A549 (cell line): ENCODE measurements at regions not wholly inside any gene's neighbourhood (a gene's known extent, or its start where the extent isn't known, plus 50 kb on each side); places are given as distances from the start of the nearest gene placed in this dataset.

Source experiments
- ATAC-seq, 2 experiments: fragments of 200-7000 bp in 1 of 2; fragments of >200 bp in 1 of 2; cut with Nextera tagmentation in 1 of 2; cut with Tn5 transposase in 1 of 2; 3 replicates each; pipeline versions ENCODE4 v1.8.0 to v1.9.1; 2018 to 2020; ENCODE audit warnings: mild to moderate bottlenecking in 1 of 2, moderate library complexity in 1 of 2
- CTCF ChIA-PET: fragments of 300-600 bp; sonication (Branson Sonifier 250); formaldehyde crosslinking; extraction: SDS; loops from one replicate; lab custom pipeline; 2021; ENCODE audit warnings: antibody characterized with exemption, inconsistent platforms; lab: Yijun Ruan, JAX
- POLR2A ChIA-PET: fragments of 350-600 bp; formaldehyde crosslinking; extraction: SDS; loops from one replicate; lab custom pipeline; 2021; ENCODE audit warnings: antibody characterized with exemption, inconsistent platforms; lab: Yijun Ruan, JAX
- DNase-seq, 2 experiments: peaks; one replicate each; pipeline versions ENCODE4 v3.0.0 to v3.0.0-alpha.2; 2011 to 2016; ENCODE audit warnings: low read depth in 1 of 2, low spot score in 1 of 2
- FAIRE-seq: peaks from 2 replicates; lab custom pipeline; 2011; peaks lifted over from hg19 to GRCh38; lab: Jason Lieb, UNC
- H3K27ac ChIP-seq, 2 experiments: fragments of >200 bp; sonication (Bioruptor Twin); formaldehyde crosslinking; 3 replicates each; pipeline ENCODE4 v1.5.1; 2016 to 2017
- H3K4me1 ChIP-seq: fragments of >200 bp; sonication (Bioruptor Twin); formaldehyde crosslinking; 3 replicates; pipeline ENCODE4 v1.6.1; 2016
- H3K4me2 ChIP-seq: fragments of >200 bp; sonication (Bioruptor Twin); formaldehyde crosslinking; 3 replicates; pipeline ENCODE4 v1.6.1; 2016
- H3K4me3 ChIP-seq: fragments of >200 bp; sonication (Bioruptor Twin); formaldehyde crosslinking; 3 replicates; pipeline ENCODE4 v1.5.1; 2016
- H3K9me3 ChIP-seq: fragments of >200 bp; sonication (Bioruptor Twin); formaldehyde crosslinking; 3 replicates; pipeline ENCODE4 v1.6.1; 2016
- BCL3 ChIP-seq: fragments of >200 bp; sonication (Bioruptor Twin); formaldehyde crosslinking; IDR thresholded peaks from 3 replicates; pipeline ENCODE4 v1.6.1; 2016
- CHD4 ChIP-seq: fragments of 200-600 bp; sonication (generic); IDR thresholded peaks from 2 replicates; pipeline ENCODE4 v1.6.1; 2016; ENCODE audit warnings: antibody characterized with exemption, mild to moderate bottlenecking, borderline replicate concordance
- EHF ChIP-seq: fragments of 250-450 bp; sonication (Bioruptor Pico); IDR thresholded peaks from 2 replicates; pipeline ENCODE4 v1.5.0; 2020; ENCODE audit warnings: mild to moderate bottlenecking
- ESRRA ChIP-seq: fragments of 150-350 bp; IDR thresholded peaks from 2 replicates; pipeline ENCODE4 v1.6.1; 2014; ENCODE audit warnings: mild to moderate bottlenecking, low read length, borderline replicate concordance
- FOSL2 ChIP-seq, 2 experiments: fragments of 450-650 bp in 1 of 2; fragments of >200 bp in 1 of 2; sonication (Bioruptor Twin) in 1 of 2; formaldehyde crosslinking; IDR thresholded peaks; 2 replicates each; pipeline versions ENCODE4 v1.5.0 to v1.6.1; 2016 to 2020; ENCODE audit warnings: mild to moderate bottlenecking in 1 of 2, moderate library complexity in 1 of 2
- HDAC2 ChIP-seq: fragments of 200-600 bp; sonication (generic); IDR thresholded peaks from 2 replicates; pipeline ENCODE4 v1.6.1; 2016
- JUNB ChIP-seq: fragments of >200 bp; sonication (Bioruptor Twin); formaldehyde crosslinking; IDR thresholded peaks from 2 replicates; pipeline ENCODE4 v1.6.1; 2016
- KDM1A ChIP-seq: fragments of 200-600 bp; sonication (generic); IDR thresholded peaks from 2 replicates; pipeline ENCODE4 v1.6.1; 2016; ENCODE audit warnings: low read depth, mild to moderate bottlenecking
- KDM5A ChIP-seq: fragments of 200-600 bp; sonication (generic); IDR thresholded peaks from 2 replicates; pipeline ENCODE4 v1.6.1; 2016; ENCODE audit warnings: antibody characterized with exemption, mild to moderate bottlenecking
- POLR2A ChIP-seq: IDR thresholded peaks from 2 replicates; pipeline ENCODE4 v1.6.1; 2012; ENCODE audit warnings: mild to moderate bottlenecking, low read length
- POLR2AphosphoS2 ChIP-seq: conservative IDR thresholded peaks from 2 replicates; pipeline ENCODE4 v1.6.1; 2012; ENCODE audit warnings: low read length, improper control_type of control experiment, inconsistent platforms
- RAD21 ChIP-seq, 2 experiments: fragments of >200 bp in 1 of 2; sonication (Bioruptor Twin) in 1 of 2; formaldehyde crosslinking in 1 of 2; IDR thresholded peaks in 1 of 2; conservative IDR thresholded peaks in 1 of 2; 2 replicates in 1 of 2; 3 replicates in 1 of 2; pipeline ENCODE4 v1.6.1; 2012 to 2018; ENCODE audit warnings: inconsistent platforms in 1 of 2
- RARB ChIP-seq: fragments of 250-450 bp; sonication (Bioruptor Pico); IDR thresholded peaks from 2 replicates; pipeline ENCODE4 v1.8.0; 2021; ENCODE audit warnings: mild to moderate bottlenecking, moderate library complexity
- RCOR1 ChIP-seq: fragments of 150-350 bp; IDR thresholded peaks from 2 replicates; pipeline ENCODE4 v1.6.1; 2014; ENCODE audit warnings: antibody characterized with exemption, low read length, low read depth
- USF2 ChIP-seq: fragments of 450-650 bp; IDR thresholded peaks from 2 replicates; pipeline ENCODE4 v1.6.1; 2014; ENCODE audit warnings: antibody characterized with exemption
- WGBS: methylation state at CpG from one replicate; pipeline ENCODE4 v1.1.6; 2017; ENCODE audit errors: missing lambda C conversion rate; 5-methylcytosine and 5-hydroxymethylcytosine counted together
- TF ChIP-seq, protein P1 (sequence below): fragments of 250-450 bp; sonication (Bioruptor Pico); IDR thresholded peaks from 2 replicates; pipeline ENCODE4 v1.5.0; 2021; ENCODE audit warnings: mild to moderate bottlenecking, moderate library complexity, borderline replicate concordance
- TF ChIP-seq, protein P2 (sequence below): fragments of 250-450 bp; sonication (Bioruptor Pico); IDR thresholded peaks from 2 replicates; pipeline ENCODE4 v1.5.0; 2020; ENCODE audit warnings: low read depth, mild to moderate bottlenecking, moderate library complexity

GRCh38 chr1:87549738-87550137, 221.1 kb downstream of the LMO4 start:
- H3K9me3 ChIP-seq, result no peaks in the 10 kb centered on the region
- TF ChIP-seq ESRRA (no peak), BCL3 (no peak)
- no peak for DNase-seq
- 45% methylated on average over 1 of the region's 1 CpG for WGBS
- no peaks in the 10 kb centered on the region for H3K4me1 ChIP-seq
- ChIA-PET POLR2A (no interaction called here), CTCF (no interaction called here)
- H3K4me2 ChIP-seq, result no peak overlapping the region
- no peak overlapping the region for H3K4me3 ChIP-seq
- no peak for ATAC-seq
- H3K27ac ChIP-seq, result no peak overlapping the region
- no peak for FAIRE-seq

DNA sequence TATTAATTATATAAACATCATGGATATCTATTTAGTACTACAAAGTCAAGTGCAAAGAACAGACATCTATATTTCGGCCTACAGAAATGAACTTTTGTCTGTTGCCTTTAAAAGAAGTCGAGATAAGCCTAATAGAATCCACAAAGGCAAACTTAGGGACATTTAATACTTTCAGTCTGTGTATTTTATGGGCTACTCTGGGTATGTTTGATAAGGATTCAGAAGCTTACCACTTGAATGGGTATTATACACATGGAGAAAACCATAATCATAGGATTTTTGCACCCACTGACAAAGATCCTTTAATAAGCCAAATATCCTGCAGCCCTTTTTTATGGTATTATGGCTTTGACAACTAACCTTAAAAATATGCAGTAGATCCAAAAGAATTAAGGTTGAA, 224.8 kb downstream of the LMO4 start:
- FAIRE-seq, result no peak
- Histone ChIP-seq H3K4me3 (no peak overlapping the region), H3K9me3 (no peaks in the 10 kb centered on the region), H3K4me1 (no peaks in the 10 kb centered on the region), H3K27ac (no peak overlapping the region), H3K4me2 (no peak overlapping the region)
- ATAC-seq, result no peak
- CTCF ChIA-PET, result no interaction called here
- POLR2A ChIA-PET, result no interaction called here
- 49% methylated on average over 2 of the region's 2 CpGs for WGBS
- no peak for DNase-seq
- TF ChIP-seq HDAC2 (no peak), RCOR1 (no peak), USF2 (no peak), RARB (CRISPR knock-in tag) (no peak), KDM5A (no peak)

GRCh38 chr1:87555366-87555765, 226.7 kb downstream of the LMO4 start:
- Histone ChIP-seq H3K4me1 (no peaks in the 10 kb centered on the region), H3K9me3 (no peaks in the 10 kb centered on the region), H3K27ac (no peak overlapping the region), H3K4me2 (no peak overlapping the region), H3K4me3 (no peak overlapping the region)
- DNase-seq (no peak), ATAC-seq (no peak), FAIRE-seq (no peak)
- TF ChIP-seq CHD4 (no peak), BCL3 (no peak), POLR2AphosphoS2 (no peak), EHF (CRISPR knock-in tag) (no peak), POLR2A (no peak), KDM1A (no peak), ESRRA (no peak), RAD21 (conservative IDR thresholded peaks at IDR 0.05 in 1 of 2, IDR thresholded peaks at IDR 0.05 in 1 of 2) (no peak), USF2 (no peak), RCOR1 (no peak), KDM5A (no peak), FOSL2 (IDR thresholded peaks at IDR 0.05) (no peak), FOSL2 (CRISPR knock-in tag; IDR thresholded peaks at IDR 0.05) (no peak), JUNB (no peak)
- TF ChIP-seq, protein P1, sequence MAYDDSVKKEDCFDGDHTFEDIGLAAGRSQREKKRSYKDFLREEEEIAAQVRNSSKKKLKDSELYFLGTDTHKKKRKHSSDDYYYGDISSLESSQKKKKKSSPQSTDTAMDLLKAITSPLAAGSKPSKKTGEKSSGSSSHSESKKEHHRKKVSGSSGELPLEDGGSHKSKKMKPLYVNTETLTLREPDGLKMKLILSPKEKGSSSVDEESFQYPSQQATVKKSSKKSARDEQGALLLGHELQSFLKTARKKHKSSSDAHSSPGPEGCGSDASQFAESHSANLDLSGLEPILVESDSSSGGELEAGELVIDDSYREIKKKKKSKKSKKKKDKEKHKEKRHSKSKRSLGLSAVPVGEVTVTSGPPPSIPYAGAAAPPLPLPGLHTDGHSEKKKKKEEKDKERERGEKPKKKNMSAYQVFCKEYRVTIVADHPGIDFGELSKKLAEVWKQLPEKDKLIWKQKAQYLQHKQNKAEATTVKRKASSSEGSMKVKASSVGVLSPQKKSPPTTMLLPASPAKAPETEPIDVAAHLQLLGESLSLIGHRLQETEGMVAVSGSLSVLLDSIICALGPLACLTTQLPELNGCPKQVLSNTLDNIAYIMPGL (CRISPR knock-in tag), result no peak
- TF ChIP-seq, protein P2, sequence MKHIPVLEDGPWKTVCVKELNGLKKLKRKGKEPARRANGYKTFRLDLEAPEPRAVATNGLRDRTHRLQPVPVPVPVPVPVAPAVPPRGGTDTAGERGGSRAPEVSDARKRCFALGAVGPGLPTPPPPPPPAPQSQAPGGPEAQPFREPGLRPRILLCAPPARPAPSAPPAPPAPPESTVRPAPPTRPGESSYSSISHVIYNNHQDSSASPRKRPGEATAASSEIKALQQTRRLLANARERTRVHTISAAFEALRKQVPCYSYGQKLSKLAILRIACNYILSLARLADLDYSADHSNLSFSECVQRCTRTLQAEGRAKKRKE, result no peak
- ChIA-PET CTCF (no interaction called here), POLR2A (no interaction called here)
- WGBS, result 25% methylated on average over 1 of the region's 1 CpG
